ENCODE measurements at regions not wholly inside any gene's neighbourhood (a gene's known extent, or its start where the extent isn't known, plus 50 kb on each side); places are given as distances from the start of the nearest gene placed in this dataset.

- TF ChIP-seq POLR2A (IDR thresholded peaks at IDR 0.05; ENCODE audit: low read depth, low read length), result no peak
- no peak for TF ChIP-seq POLR2AphosphoS5 (IDR thresholded peaks at IDR 0.05; ENCODE audit: low read depth, low read length)
These were observed 751.7 kb upstream of the GOLIM4 start for GRCh38 chr3:168847291-168847883.
